DOHH2 (cell line): ENCODE measurements at regions not wholly inside any gene's neighbourhood (a gene's known extent, or its start where the extent isn't known, plus 50 kb on each side); places are given as distances from the start of the nearest gene placed in this dataset.

ENCODE experiments used
- H3F3A ChIP-seq: fragments of 200-600 bp; sonication (generic), shearing (Covaris generic); 2 replicates; pipeline ENCODE4 v1.6.0; 2016; ENCODE audit warnings: antibody characterized with exemption, mild to moderate bottlenecking; ENCODE audit not compliant: control insufficient read depth, insufficient read depth
- H3K27ac ChIP-seq: fragments of 200-600 bp; sonication (generic); 2 replicates; pipeline ENCODE4 v1.5.1; 2014; ENCODE audit warnings: low read depth, mild to moderate bottlenecking, low read length, moderate library complexity
- H3K27me3 ChIP-seq: fragments of 200-600 bp; sonication (generic); 2 replicates; pipeline ENCODE4 v1.6.1; 2014; ENCODE audit warnings: mild to moderate bottlenecking, low read length, mixed read lengths; ENCODE audit not compliant: control insufficient read depth
- H3K36me3 ChIP-seq: fragments of 200-600 bp; sonication (generic); 2 replicates; pipeline ENCODE4 v1.6.1; 2014; ENCODE audit warnings: mild to moderate bottlenecking, low read length, moderate library complexity, mixed read lengths; ENCODE audit not compliant: control insufficient read depth
- H3K4me1 ChIP-seq: fragments of 200-600 bp; sonication (generic); 2 replicates; pipeline ENCODE4 v1.6.1; 2014; ENCODE audit warnings: mild to moderate bottlenecking, low read length, mixed read lengths; ENCODE audit not compliant: control insufficient read depth
- H3K4me2 ChIP-seq: fragments of 200-600 bp; sonication (generic); 2 replicates; pipeline ENCODE4 v1.6.0; 2014; ENCODE audit warnings: mild to moderate bottlenecking, low read length, moderate library complexity
- H3K4me3 ChIP-seq: fragments of 200-600 bp; sonication (generic); 2 replicates; pipeline ENCODE4 v1.5.1; 2014; ENCODE audit warnings: mild to moderate bottlenecking, low read length, mixed read lengths
- H3K79me2 ChIP-seq: fragments of 200-600 bp; sonication (generic); 2 replicates; pipeline ENCODE4 v1.6.1; 2014; ENCODE audit warnings: mild to moderate bottlenecking, low read length, mixed read lengths; ENCODE audit not compliant: control insufficient read depth
- H3K9me2 ChIP-seq: fragments of 200-600 bp; sonication (generic); replicated peaks from 2 replicates; pipeline ENCODE4 v1.6.1; 2014; ENCODE audit warnings: mild to moderate bottlenecking, low read length, mixed read lengths; ENCODE audit not compliant: control insufficient read depth
- H3K9me3 ChIP-seq: fragments of 200-600 bp; sonication (generic); 2 replicates; pipeline ENCODE4 v1.6.1; 2014; ENCODE audit warnings: antibody characterized with exemption, low read length, mixed read lengths; ENCODE audit not compliant: control insufficient read depth, insufficient read depth
- H4K20me1 ChIP-seq: fragments of 200-600 bp; sonication (generic); 2 replicates; pipeline ENCODE4 v1.6.0; 2014; ENCODE audit warnings: low read depth, mild to moderate bottlenecking, antibody characterized with exemption, low read length, moderate library complexity; ENCODE audit not compliant: control insufficient read depth, insufficient read depth
- CTCF ChIP-seq: fragments of 200-600 bp; sonication (generic); IDR thresholded peaks from one replicate; pipeline ENCODE4 v1.5.1; 2014; ENCODE audit warnings: antibody characterized with exemption, mild to moderate bottlenecking, low read depth, low read length; ENCODE audit not compliant: poor library complexity, severe bottlenecking
- EZH2phosphoT487 ChIP-seq: fragments of 200-600 bp; sonication (generic); IDR thresholded peaks from 2 replicates; pipeline ENCODE4 v1.6.1; 2017; ENCODE audit warnings: borderline replicate concordance, mild to moderate bottlenecking, antibody characterized with exemption, low read length, moderate library complexity, mixed read lengths

GRCh38 chr2:234691968-234692955 is 195.4 kb upstream of the ARL4C start:
- Histone ChIP-seq H3K4me1 (no peaks in the 10 kb centered on the region), H3F3A (no peaks in the 10 kb centered on the region), H3K36me3 (no peaks in the 10 kb centered on the region), H3K79me2 (no peaks in the 10 kb centered on the region), H3K27ac (no peak overlapping the region), H3K9me3 (peaks cover 10% of the 10 kb centered on the region; the same call in 1 of the 2 replicates), H3K4me3 (no peak overlapping the region), H3K9me2 (no peaks in the 10 kb centered on the region), H4K20me1 (no peaks in the 10 kb centered on the region), H3K4me2 (no peak overlapping the region), H3K27me3 (no peaks in the 10 kb centered on the region)
- TF ChIP-seq CTCF (no peak), EZH2phosphoT487 (no peak)

DNA sequence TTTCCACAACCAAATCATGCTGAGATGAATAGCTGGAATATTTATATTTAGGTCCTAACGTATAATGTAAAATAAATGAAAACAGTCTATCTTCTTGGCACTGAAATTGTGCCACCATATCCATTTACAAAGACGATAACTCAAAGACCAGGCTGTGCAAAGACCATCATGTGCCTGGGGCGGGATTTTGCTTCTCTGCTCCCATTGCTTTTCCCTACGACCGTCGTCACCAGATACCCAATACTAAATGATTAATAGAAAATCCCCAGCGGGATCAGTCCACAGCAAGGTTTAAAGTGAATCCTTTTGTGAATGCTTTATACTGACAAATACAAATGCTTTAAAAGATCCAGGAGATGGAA is 194.3 kb upstream of the ARL4C start:
- H3K27me3 ChIP-seq: 0 out of 2 replicates have a peak, but pooled peaks cover 2% of the 10 kb centered on the region
- no peaks in the 10 kb centered on the region for H3K79me2 ChIP-seq
- no peaks in the 10 kb centered on the region for H3K36me3 ChIP-seq
- H3K9me2 ChIP-seq: no peaks in the 10 kb centered on the region
- no peaks in the 10 kb centered on the region for H3K9me3 ChIP-seq
- H3K4me3 ChIP-seq: no peak overlapping the region
- TF ChIP-seq EZH2phosphoT487 (no peak), CTCF (no peak)
- H3K4me1 ChIP-seq: no peaks in the 10 kb centered on the region
- H3F3A ChIP-seq: no peaks in the 10 kb centered on the region
- H3K27ac ChIP-seq: no peak overlapping the region
- H4K20me1 ChIP-seq: no peaks in the 10 kb centered on the region
- H3K4me2 ChIP-seq: no peak overlapping the region

DNA sequence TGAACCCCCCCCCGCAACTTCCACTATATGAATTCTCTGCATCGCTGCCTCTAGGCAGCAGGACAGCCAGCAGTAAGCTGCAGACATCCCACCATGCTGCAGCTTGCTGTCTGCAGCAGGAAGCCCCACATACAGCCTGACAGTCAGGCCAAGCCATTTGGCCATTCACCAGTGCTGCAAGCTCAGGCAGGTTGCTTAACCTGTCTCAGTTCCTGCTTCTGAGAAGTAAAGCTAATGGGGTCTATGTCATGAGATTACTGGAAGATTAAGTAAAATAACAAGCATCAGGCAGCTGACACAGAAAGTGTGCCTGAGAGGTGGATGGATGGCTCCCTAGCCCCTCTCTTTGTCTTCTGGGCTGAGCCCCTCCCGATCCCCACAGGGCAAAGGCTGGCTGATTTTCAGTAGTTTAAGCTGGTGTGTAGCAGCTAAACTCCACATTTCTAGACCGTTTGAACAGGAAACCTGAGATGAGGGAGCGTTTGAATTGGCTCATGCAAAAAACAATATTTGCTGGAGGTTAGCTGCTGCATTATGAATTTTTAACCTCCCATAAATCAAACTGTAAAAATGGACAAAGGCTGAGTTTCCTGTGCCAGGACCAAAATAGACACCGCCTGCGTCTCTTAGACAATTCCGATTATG is 193.8 kb upstream of the ARL4C start:
- no peaks in the 10 kb centered on the region for H3K9me3 ChIP-seq
- H3K36me3 ChIP-seq: no peaks in the 10 kb centered on the region
- no peaks in the 10 kb centered on the region for H3K4me1 ChIP-seq
- no peak overlapping the region for H3K4me2 ChIP-seq
- no peak overlapping the region for H3K4me3 ChIP-seq
- H4K20me1 ChIP-seq: no peaks in the 10 kb centered on the region
- TF ChIP-seq CTCF (no peak), EZH2phosphoT487 (no peak)
- no peaks in the 10 kb centered on the region for H3K9me2 ChIP-seq
- H3F3A ChIP-seq: no peaks in the 10 kb centered on the region
- H3K79me2 ChIP-seq: no peaks in the 10 kb centered on the region
- H3K27ac ChIP-seq: no peak overlapping the region
- H3K27me3 ChIP-seq: 0 out of 2 replicates have a peak, but pooled peaks cover 4% of the 10 kb centered on the region
